Right lobe of liver (tissue), 6 donors: ENCODE measurements at regions not wholly inside any gene's neighbourhood (a gene's known extent, or its start where the extent isn't known, plus 50 kb on each side); places are given as distances from the start of the nearest gene placed in this dataset.

Experiments
- ATAC-seq, 4 donors: fragments of 200-7000 bp; cut with Tn5 transposase; one replicate each; pipeline ENCODE4 v1.9.1; 2020; ENCODE audit warnings: mild to moderate bottlenecking in 4 of 4, moderate library complexity in 4 of 4
- DNase-seq, 3 donors: peaks; one replicate each; pipeline ENCODE4 v3.0.0-alpha.2; 2020
- H3K27ac ChIP-seq, 3 donors: fragments of 200-600 bp; one replicate each; pipeline ENCODE4 v1.8.0; 2022
- H3K27me3 ChIP-seq, 2 donors: fragments of 200-600 bp; one replicate each; pipeline ENCODE4 v1.8.0; 2022
- H3K36me3 ChIP-seq, 4 donors: fragments of 200-600 bp; sonication (generic) in 1 of 4; one replicate each; pipeline versions ENCODE4 v1.5.1 to v1.8.0; 2017 to 2022; ENCODE audit warnings: control low read depth in 1 of 4
- H3K4me1 ChIP-seq, 4 donors: fragments of 200-600 bp; sonication (generic) in 1 of 4; one replicate each; pipeline versions ENCODE4 v1.5.1 to v1.8.0; 2017 to 2022; ENCODE audit warnings: control low read depth in 1 of 4
- H3K4me3 ChIP-seq, 3 donors: fragments of 200-600 bp; one replicate each; pipeline ENCODE4 v1.8.0; 2022
- H3K9me3 ChIP-seq, 4 donors: fragments of 200-600 bp; sonication (generic) in 1 of 4; one replicate each; pipeline versions ENCODE4 v1.5.1 to v1.8.0; 2017 to 2022; ENCODE audit warnings: control low read depth in 1 of 4
- CTCF ChIP-seq, 4 donors: fragments of 200-600 bp in 3 of 4; fragments of 450-650 bp in 1 of 4; IDR thresholded peaks; one replicate each; pipeline versions ENCODE4 v1.5.1 to v1.8.0; 2016 to 2022; ENCODE audit warnings: antibody characterized with exemption in 4 of 4, mild to moderate bottlenecking in 2 of 4
- POLR2A ChIP-seq: fragments of 450-650 bp; IDR thresholded peaks from one replicate; pipeline ENCODE4 v1.6.1; 2017; ENCODE audit warnings: antibody characterized with exemption, mild to moderate bottlenecking
- WGBS: methylation state at CpG from one replicate; pipeline ENCODE4 v1.1.6; 2018; ENCODE audit warnings: low coverage, low lambda C conversion rate; ENCODE audit not compliant: insufficient coverage; ENCODE audit errors: missing lambda C conversion rate; 5-methylcytosine and 5-hydroxymethylcytosine counted together
- intact Hi-C, 2 donors: fragments of 100-400 bp; cut with DNase I; formaldehyde crosslinking; loops; one replicate each; pipeline versions ENCODE4 v1.11.2 to v1.14.1; 2022
- donor health status: DM: no; HTN: yes; CAD: no.
- donor health status: DM: no; HTN: no; CAD: no.
- donor health status: DM: no; HTN: no; CAD: no.
- donor health status: DM: no; HTN: yes; CAD: no.
- donor health status: DM: no; HTN: yes; CAD: no.

GRCh38 chrX:14357314-14357713, 172.0 kb upstream of the GLRA2 start:
- Histone ChIP-seq H3K4me1 (no peaks in the 10 kb centered on the region), H3K9me3 (no peaks in the 10 kb centered on the region), H3K36me3 (no peaks in the 10 kb centered on the region), H3K4me3 (no peak overlapping the region), H3K27ac (no peak overlapping the region), H3K27me3 (no peaks in the 10 kb centered on the region)
- no peak for ATAC-seq
- intact Hi-C loops, result no loop called here
- TF ChIP-seq POLR2A (no peak), CTCF (IDR thresholded peaks at IDR 0.05) (no peak)
- no peak for DNase-seq

DNA sequence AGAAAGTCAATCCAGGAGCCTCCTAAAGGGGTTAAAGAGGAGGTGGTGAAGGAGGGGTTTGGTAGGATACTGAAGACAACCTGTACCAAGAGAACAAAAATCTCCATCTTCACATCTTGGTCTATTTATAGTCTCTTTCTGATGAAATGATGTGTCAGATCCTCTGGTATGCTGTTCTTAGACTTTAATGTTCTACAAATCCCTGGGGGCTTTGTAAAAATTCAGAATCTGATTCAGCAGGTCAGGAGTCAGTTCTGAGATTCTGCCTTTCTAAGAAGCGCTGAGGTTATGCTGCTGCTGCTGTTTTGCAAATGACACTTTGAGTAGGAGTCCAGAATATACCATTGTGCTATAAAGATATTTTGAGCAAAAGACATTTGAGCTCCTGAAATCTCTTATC, 172.9 kb upstream of the GLRA2 start:
- Histone ChIP-seq H3K27me3 (no peaks in the 10 kb centered on the region), H3K4me1 (no peaks in the 10 kb centered on the region), H3K36me3 (no peaks in the 10 kb centered on the region), H3K4me3 (no peak overlapping the region), H3K9me3 (no peaks in the 10 kb centered on the region), H3K27ac (no peak overlapping the region)
- TF ChIP-seq CTCF (IDR thresholded peaks at IDR 0.05) (no peak), POLR2A (no peak)
- DNase-seq (no peak), ATAC-seq (no peak)
- 50% methylated on average over 1 of the region's 1 CpG for WGBS
- intact Hi-C loops, result no loop called here

- Histone ChIP-seq H3K36me3 (no peaks in the 10 kb centered on the region), H3K4me1 (no peaks in the 10 kb centered on the region), H3K4me3 (no peak overlapping the region), H3K9me3 (no peaks in the 10 kb centered on the region), H3K27ac (no peak overlapping the region), H3K27me3 (no peaks in the 10 kb centered on the region)
- DNase-seq, result no peak
- intact Hi-C loops, result no loop called here
- no peak for ATAC-seq
- no peak for TF ChIP-seq POLR2A
- TF ChIP-seq CTCF (IDR thresholded peaks at IDR 0.05), result no peak
Measured at GRCh38 chrX:14355556-14355955, 173.8 kb upstream of the GLRA2 start.

DNA sequence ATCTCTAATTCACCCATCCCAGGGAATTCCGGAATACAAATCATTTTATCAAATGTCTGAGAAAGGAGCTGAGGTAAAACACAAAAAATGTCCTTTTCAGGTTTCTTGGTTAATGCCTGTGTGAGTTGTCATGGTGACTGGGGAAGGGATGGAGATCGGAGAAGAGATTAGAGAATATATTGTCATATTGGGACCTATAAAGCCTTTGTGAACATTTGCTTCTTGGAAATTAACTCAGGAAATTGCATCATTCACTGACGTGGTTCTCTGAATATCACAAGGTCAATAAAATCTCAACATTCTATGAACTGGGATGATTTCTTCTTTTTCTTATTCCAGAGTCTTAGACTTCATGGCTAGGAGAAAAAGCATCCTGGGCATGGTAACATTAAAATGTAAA, 174.8 kb upstream of the GLRA2 start:
- no peaks in the 10 kb centered on the region for H3K9me3 ChIP-seq
- ATAC-seq (no peak), DNase-seq (no peak)
- no peak overlapping the region for H3K4me3 ChIP-seq
- intact Hi-C loops, result no loop called here
- no peaks in the 10 kb centered on the region for H3K36me3 ChIP-seq
- 35% methylated on average over 3 of the region's 3 CpGs for WGBS
- H3K4me1 ChIP-seq, result no peaks in the 10 kb centered on the region
- TF ChIP-seq CTCF (IDR thresholded peaks at IDR 0.05) (no peak), POLR2A (no peak)
- no peak overlapping the region for H3K27ac ChIP-seq
- H3K27me3 ChIP-seq, result no peaks in the 10 kb centered on the region

- Histone ChIP-seq H3K36me3 (no peaks in the 10 kb centered on the region), H3K27ac (no peak overlapping the region), H3K4me1 (no peaks in the 10 kb centered on the region), H3K4me3 (no peak overlapping the region), H3K27me3 (no peaks in the 10 kb centered on the region), H3K9me3 (no peaks in the 10 kb centered on the region)
- no peak for TF ChIP-seq CTCF (IDR thresholded peaks at IDR 0.05)
- no peak for TF ChIP-seq POLR2A
- intact Hi-C loops, result no loop called here
- no peak for ATAC-seq
- WGBS, result 40% methylated on average over 1 of the region's 1 CpG
- no peak for DNase-seq
Measured at GRCh38 chrX:14352511-14352910, 176.8 kb upstream of the GLRA2 start.
